ENCODE measurements at regions not wholly inside any gene's neighbourhood (a gene's known extent, or its start where the extent isn't known, plus 50 kb on each side); places are given as distances from the start of the nearest gene placed in this dataset.
A peak's percentile ranks its signal among the peaks of the same experiment; 100 is the strongest.
"Not testable (repeated sequence)": the region's sequence is repeated elsewhere in the genome, so short reads cannot be mapped to it uniquely, and the experiment has no call there.

DNA sequence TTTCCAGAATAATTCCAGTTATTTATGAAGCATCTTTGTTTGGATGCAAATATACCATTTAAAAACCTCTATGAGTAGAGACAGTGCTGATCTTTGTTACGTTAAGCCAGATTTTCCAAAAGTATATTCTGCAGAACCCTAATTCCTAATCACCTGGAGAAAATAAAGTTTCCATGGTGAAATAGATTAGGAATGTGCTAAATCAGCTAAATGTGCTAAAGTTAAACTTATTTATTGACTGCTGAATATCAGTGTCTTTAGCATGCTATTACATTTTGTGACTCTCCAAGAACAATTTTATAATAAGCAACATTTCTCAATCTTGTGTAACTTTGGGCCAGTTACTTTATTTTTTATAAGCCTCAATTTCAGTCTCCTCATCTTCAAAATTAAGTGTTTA lies 196.3 kb upstream of the NFIA start:
- no peak for DNase-seq

DNA sequence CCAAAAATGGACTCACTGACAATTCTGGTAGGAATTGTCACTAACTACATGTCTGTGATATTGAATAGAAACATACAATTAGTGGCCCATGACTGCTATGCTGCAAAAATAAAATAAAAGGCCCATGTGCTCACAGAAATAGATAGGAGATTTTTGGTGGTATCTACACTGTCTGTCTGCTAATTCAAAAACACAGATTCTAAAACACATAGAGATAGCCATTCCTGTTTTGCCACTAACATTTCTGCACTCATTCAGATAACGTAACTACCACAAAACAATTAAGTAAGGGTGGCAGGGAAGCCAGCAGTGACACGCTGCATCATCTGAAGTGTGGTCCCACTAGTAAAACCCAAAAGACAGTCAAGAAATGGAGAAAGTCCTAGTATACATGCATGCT lies 202.2 kb upstream of the NFIA start:
- no peak for DNase-seq

DNA sequence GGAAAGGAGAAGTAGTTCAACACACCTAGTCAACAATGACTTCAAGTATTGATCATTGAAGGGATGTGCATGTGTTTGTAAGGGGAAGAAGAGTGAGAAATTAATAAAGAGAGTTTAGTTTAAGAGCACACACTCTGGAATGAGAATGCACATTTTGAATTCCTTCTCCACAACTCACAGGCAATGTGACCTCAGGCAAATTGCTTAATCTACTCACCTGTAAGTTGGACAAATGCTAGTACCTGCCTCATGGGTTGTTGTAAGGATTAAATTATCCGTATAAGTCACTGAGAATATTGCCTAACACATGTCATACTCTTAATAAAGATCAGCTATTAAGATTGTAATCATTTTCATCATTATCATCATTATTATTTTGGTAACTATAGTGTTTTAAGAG lies 204.0 kb upstream of the NFIA start:
- DNase-seq = no peak

DNA sequence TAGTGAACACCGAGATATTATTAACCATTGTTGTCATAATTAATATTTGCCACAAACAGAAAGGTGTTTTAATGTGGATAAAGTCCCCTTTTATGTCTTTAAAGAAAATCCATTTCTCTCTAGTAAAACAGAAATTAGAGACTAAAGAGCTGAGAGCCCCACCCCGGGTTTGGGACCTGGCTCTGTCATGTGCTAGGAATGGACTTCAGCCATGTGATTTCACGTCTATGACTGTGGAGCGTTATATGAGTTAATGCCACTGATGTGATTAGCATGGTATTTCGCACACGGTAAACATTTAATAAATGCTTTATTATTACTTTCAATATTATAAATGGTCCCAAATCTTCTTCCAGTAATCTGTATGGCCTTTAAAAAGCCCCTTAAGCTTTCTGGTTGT lies 205.0 kb upstream of the NFIA start:
- no peak for DNase-seq

DNA sequence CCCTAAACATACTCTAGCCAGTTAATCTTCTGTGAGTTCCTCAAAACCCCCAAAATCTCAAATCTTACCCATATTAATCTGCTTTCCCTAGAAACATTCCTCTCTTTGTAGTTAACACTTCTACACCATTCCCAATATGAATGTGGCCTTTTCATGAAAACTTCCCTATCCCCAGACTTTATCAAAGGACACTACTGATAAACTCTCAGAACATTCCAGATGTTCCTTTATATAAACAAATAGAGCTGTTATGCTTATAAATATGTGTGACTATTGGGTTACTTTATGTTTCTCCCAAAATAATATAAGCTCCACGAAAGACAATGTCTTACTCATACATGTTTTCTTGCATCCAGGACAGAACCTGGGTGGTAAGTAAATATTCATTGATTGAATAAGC lies 205.4 kb upstream of the NFIA start:
- DNase-seq = no peak

DNA sequence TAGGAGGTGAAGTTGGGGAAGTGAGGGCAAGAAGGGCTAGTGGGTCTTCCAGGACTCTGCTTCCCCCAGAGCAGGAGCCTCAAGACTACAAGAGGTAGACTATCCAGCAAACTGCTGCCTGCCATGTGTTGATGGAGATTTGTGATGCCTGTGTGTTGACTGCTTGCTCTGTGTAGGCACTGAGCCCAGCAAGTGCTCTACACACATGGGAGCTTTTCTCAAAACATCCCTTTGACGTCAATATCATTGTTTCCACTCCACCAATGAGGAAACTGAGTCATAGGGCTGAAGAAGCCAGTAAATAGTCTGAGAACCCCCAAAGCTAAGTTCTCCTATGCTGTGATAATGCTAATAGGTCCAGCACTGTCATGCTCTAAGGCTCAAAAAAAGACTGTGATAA lies 207.2 kb upstream of the NFIA start:
- DNase-seq = no peak

DNA sequence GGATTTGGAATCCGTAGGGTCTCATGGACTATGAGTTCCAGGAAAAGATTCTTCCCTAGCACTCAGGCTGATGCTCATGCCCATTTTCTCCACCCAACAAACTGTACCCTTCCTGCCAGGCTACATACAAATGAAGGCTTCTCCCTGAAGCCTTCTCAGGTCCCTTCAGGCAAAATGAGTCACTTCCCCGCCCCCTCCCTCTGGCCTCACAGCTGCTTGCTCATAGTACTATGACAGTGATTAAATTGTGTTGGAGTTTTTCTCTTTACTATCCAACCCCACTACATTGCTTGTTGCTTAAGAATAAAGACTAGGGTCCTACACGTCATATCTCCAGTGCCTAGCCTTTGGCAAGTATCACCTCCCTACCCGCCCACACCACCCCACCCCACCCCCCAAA lies 207.6 kb upstream of the NFIA start:
- peak; percentile 37 to 52 for DNase-seq

DNA sequence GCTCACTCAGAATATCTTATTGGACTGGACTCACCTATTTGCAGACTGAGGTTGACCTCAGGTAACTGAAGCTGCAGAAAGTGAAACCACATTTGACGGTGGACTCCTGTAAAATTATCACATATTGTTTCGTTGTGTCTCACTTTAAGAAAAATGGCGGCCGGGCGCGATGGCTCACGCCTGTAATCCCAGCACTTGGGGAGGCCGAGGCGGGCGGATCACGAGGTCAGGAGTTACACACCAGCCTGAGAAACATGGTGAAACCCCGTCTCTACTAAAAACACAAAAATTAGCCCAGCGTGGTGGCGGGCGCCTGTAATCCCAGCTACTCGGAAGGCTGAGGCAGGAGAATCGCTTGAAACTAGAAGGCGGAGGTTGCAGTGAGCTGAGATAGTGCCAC lies 209.0 kb upstream of the NFIA start:
- not testable (repeated sequence) for DNase-seq

DNA sequence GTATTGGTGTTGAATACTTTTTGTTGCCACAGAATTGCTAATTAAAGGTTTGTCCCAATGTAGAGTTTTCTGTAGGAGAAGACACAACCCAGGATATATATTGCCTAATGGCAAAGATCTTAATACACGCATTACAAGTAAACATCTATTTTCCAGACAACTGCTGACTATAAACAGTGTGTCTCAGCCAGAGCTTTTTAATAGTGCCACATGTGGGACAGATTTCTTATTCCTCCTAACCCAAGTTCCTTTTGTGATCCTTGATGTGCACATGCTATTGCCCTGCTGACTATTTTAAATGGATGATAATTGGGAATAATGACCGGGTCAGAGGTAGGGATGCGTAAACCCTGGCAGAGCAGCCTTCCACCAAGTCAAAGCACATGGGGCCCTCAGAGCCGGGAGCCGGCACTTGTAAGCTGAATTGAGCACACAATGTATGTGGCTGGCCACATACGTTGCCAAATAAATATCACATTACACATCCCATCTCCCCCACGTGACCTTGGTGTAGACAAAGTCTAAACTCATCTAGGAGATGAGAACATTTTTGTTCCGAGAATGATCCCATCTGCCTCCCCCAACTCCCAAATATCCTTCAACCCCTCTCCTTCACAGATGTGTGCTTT lies 209.8 kb upstream of the NFIA start:
- no peak for DNase-seq

DNA sequence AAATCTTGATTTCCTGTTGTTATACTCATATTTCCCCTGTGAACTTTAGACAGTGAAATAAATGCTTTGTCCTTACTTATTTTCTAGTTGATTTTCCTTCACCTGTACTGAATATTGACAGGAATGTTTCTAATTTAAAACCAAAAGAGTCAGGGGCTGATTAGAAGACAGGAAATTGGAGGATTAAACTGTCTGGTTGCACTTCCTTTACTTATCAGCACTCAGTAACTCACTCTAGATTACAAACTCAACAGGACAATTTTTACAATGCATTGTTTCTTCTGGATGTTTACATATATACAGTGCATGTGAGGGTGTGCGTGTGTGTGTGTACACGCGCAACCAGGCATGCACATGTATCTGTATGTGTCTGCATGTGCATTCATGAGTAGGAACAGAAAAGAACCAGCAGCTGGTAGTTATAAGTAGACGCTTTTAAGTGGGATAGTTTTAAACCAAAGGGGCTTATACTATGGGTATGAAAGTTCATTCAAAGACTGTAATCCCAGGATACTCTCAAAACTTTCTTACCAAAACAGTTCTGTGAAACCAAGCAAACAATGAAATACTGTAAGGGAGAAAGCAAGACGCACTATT lies 212.0 kb upstream of the NFIA start:
- DNase-seq = no peak

DNA sequence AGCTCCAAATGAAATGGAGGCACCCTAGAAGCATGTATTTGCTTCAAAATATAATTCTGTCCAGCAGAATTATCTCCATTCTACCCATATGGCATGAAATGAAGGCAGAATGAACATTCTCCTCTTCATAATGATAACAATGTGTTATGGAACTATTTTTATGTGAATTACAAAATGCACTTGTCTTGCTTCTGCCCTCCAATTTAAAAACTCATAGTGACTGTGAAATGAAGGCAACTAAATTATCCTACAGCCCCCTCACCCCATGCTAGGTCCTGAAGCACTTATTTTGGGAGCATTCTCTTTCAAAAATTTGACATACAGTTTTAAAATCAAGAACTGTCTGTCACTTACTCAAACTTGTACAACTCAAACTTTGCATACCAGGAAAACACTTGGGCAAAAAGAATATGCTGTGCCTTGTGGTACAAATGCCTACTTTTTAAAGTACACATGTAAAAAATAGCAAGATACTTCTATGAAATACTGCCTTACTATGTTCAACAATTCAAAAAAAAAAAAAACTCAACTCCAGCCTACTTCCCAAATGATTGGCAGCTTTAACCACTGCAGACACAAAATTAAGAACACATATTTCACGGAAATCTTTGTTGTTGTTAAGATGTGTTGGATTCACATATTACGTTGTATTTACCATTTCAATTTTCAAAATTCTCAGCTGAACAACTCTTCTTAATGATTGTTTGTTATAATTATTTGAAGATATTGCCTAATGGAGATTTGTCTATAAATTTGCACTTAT lies 213.3 kb upstream of the NFIA start:
- no peak for DNase-seq

DNA sequence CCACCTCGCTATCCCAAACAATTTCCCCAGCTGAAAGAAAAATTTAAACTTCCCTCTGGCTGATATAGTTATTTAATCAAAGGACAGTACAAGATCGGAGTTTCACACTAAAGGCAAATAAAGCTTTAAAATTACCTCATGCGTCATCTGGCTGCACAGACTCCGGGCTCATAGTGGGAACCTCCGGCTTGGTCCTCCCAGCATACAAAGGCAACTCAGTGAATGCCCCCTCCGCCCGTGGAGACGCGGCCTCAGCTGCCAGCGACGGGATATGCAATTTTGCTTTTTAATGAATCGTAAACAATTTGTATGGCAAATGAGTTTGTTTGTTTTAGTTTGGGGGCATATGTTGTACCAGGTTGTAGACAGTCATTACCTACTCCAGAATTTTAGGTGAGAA lies 214.6 kb upstream of the NFIA start:
- DNase-seq = no peak

DNA sequence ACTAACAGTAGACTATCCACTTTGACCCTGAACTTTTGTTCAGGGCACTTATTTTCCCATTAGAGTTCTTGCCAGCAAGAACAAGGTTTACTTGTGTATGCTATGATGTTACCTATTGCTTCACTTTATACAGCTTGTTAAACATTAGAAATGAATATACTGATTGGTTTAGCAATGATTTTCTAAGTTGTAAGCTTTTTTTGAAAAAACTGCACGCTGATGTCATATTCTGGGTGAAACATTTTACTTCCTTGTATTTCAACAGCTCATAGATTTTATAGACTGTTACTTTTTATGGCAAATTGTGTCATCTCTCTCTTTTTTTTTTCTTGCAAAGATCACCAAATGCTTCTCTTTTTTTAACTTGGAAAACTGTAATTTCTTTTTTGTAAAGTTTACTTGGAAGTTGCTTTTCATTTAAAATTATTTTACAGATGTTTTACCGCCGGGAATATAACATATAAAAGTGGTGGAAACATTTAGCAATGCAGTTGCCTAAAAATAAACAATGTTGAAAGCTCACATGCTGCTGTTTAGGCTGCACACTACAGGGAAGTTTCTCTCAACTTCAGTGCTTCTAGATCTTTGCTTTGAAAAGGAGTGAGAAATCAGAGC lies 215.3 kb upstream of the NFIA start:
- DNase-seq = no peak

DNA sequence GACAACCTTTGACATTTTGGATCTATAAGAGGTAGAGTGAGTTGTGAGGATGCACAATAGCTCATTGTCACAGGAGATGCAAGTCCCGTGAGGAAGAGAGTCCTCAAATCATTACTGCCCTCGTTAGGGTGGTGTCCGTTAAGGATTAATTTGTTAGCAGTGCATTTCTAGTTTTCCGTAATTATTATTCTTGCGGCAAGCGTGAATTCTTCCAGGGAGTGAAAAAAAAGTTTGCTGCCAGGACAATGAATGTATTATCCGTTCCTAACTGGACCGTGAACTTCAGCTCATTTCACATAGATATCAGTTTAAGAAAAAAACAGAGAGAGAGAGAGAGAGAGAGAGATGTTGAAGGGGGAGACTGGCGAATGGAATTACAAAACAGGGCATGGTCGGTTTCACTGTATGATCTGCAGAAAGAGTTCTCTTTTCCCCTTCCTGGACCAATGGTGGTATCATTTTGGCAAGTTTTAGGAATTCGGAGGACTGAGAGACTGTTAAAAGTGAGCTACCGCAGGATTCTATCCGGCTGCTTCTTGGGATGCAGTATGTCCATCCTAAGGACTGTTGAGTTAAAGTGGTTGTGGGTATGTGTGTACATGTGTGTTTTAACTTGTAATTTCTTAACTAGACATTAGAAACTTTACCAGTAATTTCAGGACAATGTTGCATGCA lies 216.0 kb upstream of the NFIA start:
- no peak for DNase-seq

DNA sequence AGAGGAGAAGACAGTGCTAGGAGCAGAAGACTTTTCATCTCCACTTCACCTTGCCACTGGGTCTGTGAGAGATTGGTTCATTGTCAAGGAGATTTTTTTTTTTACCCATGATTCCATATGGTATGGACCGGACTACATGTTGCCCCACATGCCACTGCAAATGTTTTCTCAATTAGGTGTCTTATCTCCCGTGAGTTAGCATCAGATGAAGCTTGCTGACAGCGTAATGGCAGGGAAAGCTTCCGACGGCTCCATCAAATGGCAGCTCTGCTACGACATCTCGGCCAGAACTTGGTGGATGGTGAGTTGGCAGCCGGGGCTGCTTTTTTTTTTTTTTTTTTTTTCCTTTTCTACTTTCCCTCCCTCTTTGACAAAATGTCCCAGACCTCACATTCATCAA lies 217.2 kb upstream of the NFIA start:
- no peak for DNase-seq

DNA sequence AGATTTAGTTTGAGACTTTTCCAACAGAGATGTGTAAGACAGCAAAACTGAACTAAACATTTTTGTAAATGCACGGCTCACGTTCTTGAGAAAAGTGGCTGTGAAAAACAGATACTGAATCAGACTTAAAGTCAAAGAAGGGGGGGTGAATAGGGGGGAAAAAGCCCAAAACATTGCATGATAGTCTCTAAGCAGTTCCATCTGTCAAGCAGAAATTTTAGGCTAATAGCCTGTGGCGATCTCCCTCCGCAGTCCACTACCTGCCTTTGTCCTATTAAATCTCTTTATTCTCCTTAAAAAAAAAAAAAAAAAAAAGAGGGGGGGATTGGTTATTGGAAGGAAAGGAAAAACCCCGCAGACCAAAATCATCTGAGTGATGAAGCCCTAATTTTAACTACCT lies 217.6 kb upstream of the NFIA start:
- DNase-seq = no peak

DNA sequence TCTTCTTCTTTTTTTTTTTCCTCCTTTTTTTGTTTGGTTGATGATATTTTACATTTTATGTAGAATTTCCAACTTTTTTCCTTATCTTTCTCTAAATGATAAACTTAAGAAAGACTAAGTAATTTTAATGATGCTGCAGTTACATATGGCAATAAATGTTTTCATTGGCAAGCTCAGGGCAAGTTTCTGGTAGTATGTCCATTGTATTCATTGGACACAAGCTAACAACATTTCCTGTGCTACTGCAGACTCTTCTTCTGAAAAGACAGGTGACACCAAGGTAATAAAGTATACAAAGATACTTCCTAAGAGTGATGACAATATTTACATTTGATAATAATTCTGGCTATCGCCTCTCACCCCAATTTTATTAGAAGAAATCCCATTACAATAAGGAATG lies 219.2 kb upstream of the NFIA start:
- DNase-seq = no peak

DNA sequence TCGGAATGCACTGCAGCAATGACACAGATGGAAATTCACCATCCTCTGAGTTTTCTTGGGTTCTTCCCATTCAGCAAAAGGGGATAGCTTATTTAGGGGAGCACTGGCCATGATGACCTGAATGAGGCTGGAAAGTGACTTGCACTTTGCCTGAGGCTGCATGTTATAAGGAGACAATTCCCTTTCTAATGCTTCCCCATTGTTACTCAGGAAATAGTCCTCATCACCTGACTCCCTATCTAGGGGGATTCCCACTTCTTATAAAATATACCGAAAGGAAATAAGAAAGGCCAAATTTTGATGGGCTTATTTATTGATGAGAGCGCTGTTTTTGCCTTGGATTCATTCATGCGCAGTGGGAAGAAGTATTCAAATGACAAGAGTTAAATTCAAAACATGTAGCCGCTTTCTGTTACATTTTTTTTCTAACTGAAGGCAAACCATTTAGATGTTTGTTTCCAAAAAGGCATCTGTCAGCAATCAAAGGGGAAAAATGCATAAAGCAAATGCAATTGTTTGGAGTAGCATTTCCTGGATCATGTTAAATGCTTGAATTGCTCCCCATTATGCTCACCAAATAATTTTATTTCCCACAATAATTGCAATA lies 220.3 kb upstream of the NFIA start:
- DNase-seq = no peak

DNA sequence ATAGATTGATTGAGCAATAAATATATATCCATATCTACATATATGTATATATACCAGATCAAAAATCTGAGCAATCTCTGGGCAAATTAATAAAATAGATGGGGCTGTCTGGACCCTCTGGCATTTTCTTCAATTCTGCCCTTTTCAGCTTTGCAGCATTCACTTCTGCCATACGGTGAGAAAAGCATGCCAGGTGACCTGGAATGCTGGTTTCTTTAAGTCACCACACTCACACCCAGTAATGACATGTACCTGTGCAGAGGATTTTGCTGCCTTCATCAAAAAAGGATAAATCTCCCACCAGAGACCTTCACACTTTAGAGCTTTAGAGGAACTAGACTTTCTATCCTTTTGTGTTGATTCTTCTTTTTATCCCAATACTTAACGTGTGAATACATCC lies 223.2 kb upstream of the NFIA start:
- DNase-seq = no peak

DNA sequence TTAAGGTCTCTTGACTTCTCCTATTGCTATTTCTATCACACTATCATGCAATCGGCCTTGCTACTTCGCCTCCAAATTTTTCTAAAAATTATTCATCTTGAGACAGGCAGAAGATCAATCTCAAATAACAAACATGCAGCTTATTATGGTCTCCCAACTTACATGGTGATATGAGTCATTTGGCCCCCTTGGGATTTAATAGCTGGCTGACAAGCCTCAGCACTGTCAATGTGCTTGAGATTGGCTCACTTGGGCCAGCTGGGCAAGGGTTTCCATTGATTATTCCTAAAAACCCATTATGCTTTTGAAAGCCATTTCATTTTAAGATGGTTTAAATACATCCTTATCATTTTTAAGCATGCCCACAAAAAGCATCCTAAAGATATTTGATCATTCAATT lies 224.5 kb upstream of the NFIA start:
- DNase-seq = no peak

DNA sequence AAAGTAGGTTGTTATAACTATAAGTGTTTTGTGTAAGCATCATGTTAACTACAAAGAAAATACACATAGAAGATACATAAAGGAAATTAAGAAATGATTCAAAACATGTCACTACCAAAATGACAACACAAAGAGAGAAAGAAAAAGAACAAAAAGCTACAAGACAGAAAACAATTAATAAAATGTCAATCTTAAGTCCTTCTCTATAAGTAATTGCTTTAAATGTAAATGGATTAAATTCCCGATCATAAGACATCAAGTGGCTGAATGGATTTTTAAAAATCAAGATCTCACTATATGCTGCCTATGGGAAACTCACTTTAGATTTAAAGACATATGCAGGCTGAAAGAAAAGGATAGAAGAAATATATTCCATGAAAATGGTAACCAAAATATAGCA lies 232.3 kb upstream of the NFIA start:
- DNase-seq = no peak

DNA sequence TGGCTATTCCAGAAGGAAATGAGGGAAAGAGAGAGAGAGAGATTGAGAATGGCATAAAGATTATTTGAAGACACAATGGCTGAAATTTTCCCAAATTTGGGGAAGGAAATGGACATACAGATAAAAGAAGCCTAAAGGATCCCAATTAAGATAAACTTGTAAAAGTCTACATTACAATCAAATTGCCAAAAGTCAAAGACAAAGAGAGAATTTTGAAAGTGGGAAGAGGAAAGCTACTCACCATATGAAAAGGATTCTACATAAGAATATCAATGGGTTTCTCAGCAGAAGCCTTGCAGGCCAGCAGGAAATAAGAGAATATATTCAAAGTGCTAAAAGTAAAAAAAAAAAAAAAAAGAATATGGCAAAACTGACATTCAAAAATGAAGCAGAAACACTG lies 233.0 kb upstream of the NFIA start:
- no peak for DNase-seq

DNA sequence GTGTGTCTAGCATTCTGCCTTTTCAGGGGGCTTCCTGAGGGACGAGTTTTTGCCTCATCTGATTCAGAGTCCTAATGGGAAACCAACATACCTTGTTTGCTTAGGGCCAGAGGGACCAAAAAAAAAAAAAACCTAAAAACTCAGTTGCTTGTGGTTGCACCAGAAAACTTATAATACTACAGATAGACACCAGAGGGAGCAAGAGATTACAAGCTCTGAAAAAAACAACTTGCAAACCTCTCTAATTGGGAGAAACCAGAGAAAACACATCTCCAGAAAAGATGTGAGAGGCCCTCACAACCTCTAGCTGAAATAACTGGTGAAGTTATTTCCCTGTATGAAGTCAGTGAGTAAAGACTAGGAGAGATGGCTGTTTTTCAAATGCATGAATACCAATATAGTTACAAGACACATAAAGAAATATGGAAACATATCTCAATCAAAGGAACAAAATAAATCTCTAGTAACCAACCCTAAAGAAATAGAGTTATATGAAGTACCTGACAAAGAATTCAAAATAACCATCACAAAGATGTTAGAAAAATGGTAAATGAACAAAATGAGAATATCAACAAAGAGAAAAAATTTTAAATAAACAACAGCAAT lies 233.7 kb upstream of the NFIA start:
- DNase-seq = no peak
